Rectal smooth muscle tissue (tissue), 1 donor: ENCODE measurements at regions not wholly inside any gene's neighbourhood (a gene's known extent, or its start where the extent isn't known, plus 50 kb on each side); places are given as distances from the start of the nearest gene placed in this dataset.
"Not testable (repeated sequence)": the region's sequence is repeated elsewhere in the genome, so short reads cannot be mapped to it uniquely, and the experiment has no call there.

Experiments used
- H3K27ac ChIP-seq: one replicate; pipeline ENCODE4 v1.7.0; 2013; ENCODE audit warnings: low read depth, low read length, inconsistent platforms
- H3K27me3 ChIP-seq: one replicate; pipeline ENCODE4 v1.7.0; 2013; ENCODE audit warnings: low read length; ENCODE audit not compliant: control insufficient read depth, insufficient read depth
- H3K36me3 ChIP-seq: one replicate; pipeline ENCODE4 v1.7.0; 2013; ENCODE audit warnings: low read length; ENCODE audit not compliant: control insufficient read depth, insufficient read depth
- H3K4me1 ChIP-seq: one replicate; pipeline ENCODE4 v1.7.0; 2013; ENCODE audit warnings: low read length; ENCODE audit not compliant: control insufficient read depth, insufficient read depth
- H3K4me3 ChIP-seq: one replicate; pipeline ENCODE4 v1.7.0; 2013; ENCODE audit warnings: low read length
- H3K9ac ChIP-seq: one replicate; pipeline ENCODE4 v1.7.0; 2013; ENCODE audit warnings: low read length

- Histone ChIP-seq H3K9ac (no peak overlapping the region), H3K36me3 (no peaks in the 10 kb centered on the region), H3K27ac (no peak overlapping the region), H3K4me1 (no peaks in the 10 kb centered on the region), H3K27me3 (no peaks in the 10 kb centered on the region), H3K4me3 (no peak overlapping the region)
These were observed 189.1 kb upstream of the C1orf87 start for GRCh38 chr1:60262701-60263100.

GRCh38 chr1:60257531-60257930 is 184.0 kb upstream of the C1orf87 start:
- Histone ChIP-seq H3K9ac (no peak overlapping the region), H3K36me3 (no peaks in the 10 kb centered on the region), H3K4me3 (no peak overlapping the region), H3K27ac (no peak overlapping the region), H3K27me3 (no peaks in the 10 kb centered on the region), H3K4me1 (no peaks in the 10 kb centered on the region)

GRCh38 chr1:60255565-60255964 is 182.0 kb upstream of the C1orf87 start:
- no peak overlapping the region for H3K9ac ChIP-seq
- H3K4me3 ChIP-seq, result no peak overlapping the region
- H3K27ac ChIP-seq, result no peak overlapping the region
- no peaks in the 10 kb centered on the region for H3K27me3 ChIP-seq
- no peaks in the 10 kb centered on the region for H3K36me3 ChIP-seq
- H3K4me1 ChIP-seq, result no peaks in the 10 kb centered on the region

- Histone ChIP-seq H3K4me3 (no peak overlapping the region), H3K4me1 (no peaks in the 10 kb centered on the region), H3K27me3 (no peaks in the 10 kb centered on the region), H3K36me3 (no peaks in the 10 kb centered on the region), H3K27ac (no peak overlapping the region), H3K9ac (no peak overlapping the region)
These were observed 177.9 kb upstream of the C1orf87 start for GRCh38 chr1:60251426-60251825.

GRCh38 chr1:60247467-60247866 is 173.9 kb upstream of the C1orf87 start:
- not testable (repeated sequence) for H3K4me3 ChIP-seq, H3K9ac ChIP-seq, H3K27ac ChIP-seq, H3K4me1 ChIP-seq, H3K36me3 ChIP-seq, H3K27me3 ChIP-seq

GRCh38 chr1:60245324-60245723 is 171.8 kb upstream of the C1orf87 start:
- Histone ChIP-seq H3K27me3 (no peaks in the 10 kb centered on the region), H3K4me3 (no peak overlapping the region), H3K4me1 (no peaks in the 10 kb centered on the region), H3K36me3 (no peaks in the 10 kb centered on the region), H3K27ac (no peak overlapping the region), H3K9ac (no peak overlapping the region)

- Histone ChIP-seq H3K36me3 (no peaks in the 10 kb centered on the region), H3K27me3 (no peaks in the 10 kb centered on the region), H3K27ac (no peak overlapping the region), H3K4me3 (no peak overlapping the region), H3K4me1 (no peaks in the 10 kb centered on the region), H3K9ac (no peak overlapping the region)
These were observed 171.3 kb upstream of the C1orf87 start for GRCh38 chr1:60244906-60245305.

- Histone ChIP-seq H3K27me3 (no peaks in the 10 kb centered on the region), H3K36me3 (no peaks in the 10 kb centered on the region), H3K4me3 (no peak overlapping the region), H3K27ac (no peak overlapping the region), H3K9ac (no peak overlapping the region), H3K4me1 (no peaks in the 10 kb centered on the region)
These were observed 161.7 kb upstream of the C1orf87 start for GRCh38 chr1:60235275-60235674.

GRCh38 chr1:60234776-60235175 is 161.2 kb upstream of the C1orf87 start:
- no peak overlapping the region for H3K27ac ChIP-seq
- no peaks in the 10 kb centered on the region for H3K36me3 ChIP-seq
- no peaks in the 10 kb centered on the region for H3K27me3 ChIP-seq
- H3K4me1 ChIP-seq, result no peaks in the 10 kb centered on the region
- no peak overlapping the region for H3K9ac ChIP-seq
- H3K4me3 ChIP-seq, result no peak overlapping the region

GRCh38 chr1:60229821-60230220 is 156.3 kb upstream of the C1orf87 start:
- Histone ChIP-seq H3K27me3 (no peaks in the 10 kb centered on the region), H3K9ac (no peak overlapping the region), H3K27ac (no peak overlapping the region), H3K36me3 (no peaks in the 10 kb centered on the region), H3K4me3 (no peak overlapping the region), H3K4me1 (no peaks in the 10 kb centered on the region)

GRCh38 chr1:60228041-60228491 is 154.5 kb upstream of the C1orf87 start:
- Histone ChIP-seq H3K9ac (no peak overlapping the region), H3K27me3 (no peaks in the 10 kb centered on the region), H3K4me3 (no peak overlapping the region), H3K4me1 (no peaks in the 10 kb centered on the region), H3K27ac (no peak overlapping the region), H3K36me3 (no peaks in the 10 kb centered on the region)

- H3K9ac ChIP-seq, result no peak overlapping the region
- no peak overlapping the region for H3K4me3 ChIP-seq
- no peak overlapping the region for H3K27ac ChIP-seq
These were observed 154.0 kb upstream of the C1orf87 start for GRCh38 chr1:60227601-60228000.

GRCh38 chr1:60225486-60225885 is 151.9 kb upstream of the C1orf87 start:
- Histone ChIP-seq H3K4me1 (no peaks in the 10 kb centered on the region), H3K9ac (no peak overlapping the region), H3K4me3 (no peak overlapping the region), H3K27me3 (no peaks in the 10 kb centered on the region), H3K27ac (no peak overlapping the region), H3K36me3 (no peaks in the 10 kb centered on the region)

More at GRCh38 chr1:60227601-60228000, 154.0 kb upstream of the C1orf87 start:
- no peaks in the 10 kb centered on the region for H3K4me1 ChIP-seq
- H3K27me3 ChIP-seq, result no peaks in the 10 kb centered on the region
- H3K36me3 ChIP-seq, result no peaks in the 10 kb centered on the region
